Dedifferentiated amniotic fluid mesenchymal stem cell (primary cell): ENCODE measurements at regions not wholly inside any gene's neighbourhood (a gene's known extent, or its start where the extent isn't known, plus 50 kb on each side); places are given as distances from the start of the nearest gene placed in this dataset.

Source experiments
- DNase-seq: peaks from one replicate; pipeline ENCODE4 v3.0.0-alpha.2; 2016; ENCODE audit errors: extremely low spot score

- DNase-seq = peak; percentile 43
These were observed 347.4 kb downstream of the SIPA1L2 start for GRCh38 chr1:232282498-232282897.

DNA sequence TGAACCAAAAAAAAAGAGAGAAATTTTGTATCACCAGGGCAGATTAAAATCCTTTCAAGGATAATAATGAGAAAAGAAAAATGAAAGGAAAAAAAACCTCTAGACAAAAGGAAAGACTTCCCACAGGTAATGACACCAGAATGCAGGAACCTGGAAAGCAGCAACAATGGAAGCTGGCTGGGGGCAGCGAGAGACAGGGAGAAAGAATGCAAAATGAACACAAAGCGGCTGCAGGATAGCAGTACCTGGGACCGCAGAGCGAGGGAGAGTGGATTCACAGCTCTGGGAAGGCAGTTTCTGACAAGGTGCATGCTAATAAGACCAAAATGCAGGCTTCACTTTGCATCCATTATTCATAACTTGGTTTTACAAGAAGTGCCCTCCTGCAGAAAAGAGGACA, 349.0 kb downstream of the SIPA1L2 start:
- no peak for DNase-seq

GRCh38 chr1:232279909-232280400, 350.0 kb downstream of the SIPA1L2 start:
- no peak for DNase-seq

DNA sequence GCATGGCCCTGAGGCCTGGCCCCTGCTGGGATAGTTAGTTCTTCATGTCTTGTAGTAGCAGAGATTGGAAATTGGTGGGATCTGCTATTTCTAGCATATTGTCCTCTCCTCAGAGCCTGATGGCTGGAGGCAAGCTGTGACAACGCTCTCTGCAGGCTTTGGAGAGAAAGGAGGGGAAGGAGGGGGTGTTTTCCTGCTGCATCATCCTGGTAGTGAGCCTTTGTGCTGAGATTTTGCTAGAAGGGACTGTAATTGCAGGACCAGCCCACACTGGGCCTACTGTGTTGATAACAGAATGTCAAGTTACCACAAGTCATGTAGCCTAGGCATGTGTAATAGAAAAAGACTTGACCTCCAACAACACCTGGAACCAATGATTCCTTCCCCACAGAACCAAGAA, 351.0 kb downstream of the SIPA1L2 start:
- DNase-seq = no peak

DNA sequence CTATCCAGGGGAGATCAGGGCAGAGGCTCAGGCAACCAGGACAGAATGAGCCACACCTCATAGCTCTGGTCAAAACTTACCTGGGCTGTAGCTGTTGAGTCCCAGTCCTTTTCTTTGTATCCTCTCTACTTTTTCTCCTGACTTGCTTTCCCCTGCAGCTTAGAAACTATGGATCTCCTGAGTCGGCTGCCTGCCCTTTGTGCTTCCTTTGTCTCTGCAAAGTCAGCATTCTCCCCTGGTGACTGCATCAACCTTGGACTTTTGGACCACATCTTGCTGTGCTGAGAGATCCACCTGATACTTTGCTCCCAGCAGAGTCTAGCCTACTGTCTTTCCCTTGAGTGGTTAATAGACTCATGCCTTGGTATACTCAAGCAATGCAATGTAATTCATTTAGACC, 353.3 kb downstream of the SIPA1L2 start:
- DNase-seq = no peak

DNA sequence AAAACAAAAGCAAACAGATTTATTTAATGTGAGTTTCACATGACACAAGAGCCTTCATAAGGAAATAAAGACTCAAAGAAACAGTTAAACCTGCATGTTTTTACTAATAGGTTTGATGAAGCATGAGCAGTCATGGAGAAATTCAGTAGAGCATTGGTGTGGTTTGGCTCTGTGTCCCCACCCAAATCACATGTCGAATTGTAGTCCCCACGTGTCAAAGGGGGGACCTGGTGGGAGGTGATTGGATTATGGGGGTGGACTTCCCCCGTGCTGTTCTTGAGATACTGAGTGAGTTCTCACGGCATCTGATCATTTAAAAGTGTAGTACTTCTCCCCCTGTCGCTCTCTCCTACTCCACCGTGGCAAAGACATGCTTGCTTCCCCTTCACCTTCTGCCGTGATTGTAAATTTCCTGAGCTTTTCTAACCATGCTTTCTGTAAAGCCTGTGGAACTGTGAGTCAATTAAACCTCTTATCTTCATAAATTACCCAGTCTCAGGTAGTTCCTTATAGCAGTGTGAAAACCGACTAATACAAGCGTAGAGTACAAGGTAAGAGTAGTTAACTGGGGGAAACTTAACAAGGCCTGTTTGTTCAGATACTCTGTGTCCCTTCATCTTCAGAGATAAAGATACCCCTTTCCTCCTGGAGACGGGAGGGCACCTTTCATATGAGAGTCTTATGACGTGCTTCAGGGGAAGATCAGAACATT, 354.8 kb downstream of the SIPA1L2 start:
- no peak for DNase-seq

DNA sequence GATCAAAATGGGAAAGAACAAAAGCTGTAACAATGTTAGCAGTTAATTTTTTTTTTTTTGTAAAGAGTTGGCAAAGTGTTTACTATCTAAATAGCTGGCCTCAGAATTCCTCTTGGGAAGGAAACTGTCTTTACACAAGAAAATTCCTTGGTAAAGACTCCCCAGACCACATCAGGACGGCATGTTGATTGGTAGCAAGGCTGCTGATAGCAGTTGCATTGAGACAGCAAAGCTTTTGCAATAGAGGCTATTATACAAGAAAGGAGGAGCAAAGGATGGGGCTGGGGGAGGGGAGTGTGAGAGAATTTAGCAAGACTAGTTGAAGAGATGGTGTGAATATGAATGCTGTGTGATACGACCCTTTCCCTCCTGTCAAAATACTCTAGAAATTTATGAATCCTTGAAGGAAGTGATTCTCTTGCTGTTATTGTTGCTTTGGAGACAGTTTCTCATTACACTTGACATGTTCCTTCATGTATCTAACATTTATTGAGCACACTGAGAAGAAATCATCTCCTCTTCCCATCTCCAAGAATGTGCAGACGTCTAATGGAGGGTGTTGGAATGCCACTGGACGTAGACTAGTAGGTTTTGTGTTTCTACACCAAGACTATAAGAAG, 355.6 kb downstream of the SIPA1L2 start:
- no peak for DNase-seq

DNA sequence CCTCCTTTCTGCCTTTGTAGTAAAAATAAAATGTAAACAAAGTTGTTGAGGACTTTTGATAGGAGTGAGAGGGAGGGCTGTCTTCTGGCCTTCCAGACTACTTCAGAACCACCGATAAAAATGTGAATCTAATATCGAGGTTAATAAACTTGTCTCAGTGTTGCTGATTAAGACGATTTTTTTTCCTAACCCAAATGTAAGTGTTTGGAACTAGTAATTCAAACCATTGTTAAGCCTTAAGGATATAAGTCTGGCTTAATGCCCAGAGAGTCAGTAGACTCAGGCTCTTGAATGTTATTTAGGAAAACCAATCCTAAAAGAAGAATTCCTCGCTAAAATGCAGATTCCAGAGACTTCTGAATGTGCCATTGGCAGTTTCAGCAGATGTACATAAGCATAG, 356.9 kb downstream of the SIPA1L2 start:
- peak; percentile 34 for DNase-seq

DNA sequence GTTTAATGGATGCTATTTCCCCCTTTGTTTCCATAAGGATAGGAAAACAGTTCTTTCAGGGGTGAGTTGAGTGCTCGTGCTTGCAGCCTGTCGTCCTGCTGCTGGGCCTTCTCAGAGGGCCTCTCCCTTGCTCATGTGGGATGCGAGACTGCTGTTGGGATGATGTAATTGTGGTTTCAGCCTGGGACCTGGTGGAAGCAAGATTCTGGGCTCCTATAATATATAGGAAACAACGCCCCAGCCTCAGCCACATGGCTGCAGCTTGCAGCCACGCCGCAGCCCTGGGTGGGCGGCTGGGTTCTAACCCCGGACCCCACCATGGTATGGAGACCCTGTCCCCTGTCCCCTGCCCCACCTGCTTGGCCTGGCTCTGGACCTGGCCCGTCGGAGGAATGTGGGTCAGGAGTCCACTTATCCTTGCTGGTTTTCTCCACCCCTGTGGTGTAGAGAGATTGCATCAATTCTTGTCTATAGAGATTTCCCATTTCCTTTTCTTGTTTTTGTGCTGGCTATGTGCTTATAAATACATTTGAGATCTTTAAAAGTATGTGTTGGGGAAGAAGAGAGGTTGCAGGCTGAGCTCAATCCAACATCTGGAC, 357.8 kb downstream of the SIPA1L2 start:
- peak; percentile 29 for DNase-seq

- no peak for DNase-seq
These were observed 358.6 kb downstream of the SIPA1L2 start for GRCh38 chr1:232271299-232271698.

DNA sequence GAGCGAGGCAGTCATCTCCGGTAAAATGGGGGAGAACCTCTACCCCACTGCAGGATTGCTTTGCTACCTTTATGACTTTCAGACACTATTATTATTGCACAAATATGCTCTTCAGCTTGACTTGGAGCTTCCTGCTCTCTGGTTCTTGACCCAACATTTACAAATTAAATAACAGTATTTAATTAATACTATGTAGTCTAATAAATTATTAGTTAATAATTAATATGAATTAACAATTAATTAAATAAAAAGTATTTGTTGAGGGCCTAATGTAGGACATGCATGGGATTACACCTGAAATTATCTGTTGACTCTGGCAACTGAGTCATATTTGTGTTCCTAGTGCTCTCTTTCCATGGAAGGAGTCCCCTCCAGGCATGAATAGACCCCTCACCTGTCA, 359.9 kb downstream of the SIPA1L2 start:
- DNase-seq = no peak

GRCh38 chr1:232267837-232268598, 361.9 kb downstream of the SIPA1L2 start:
- DNase-seq = no peak

- DNase-seq = no peak
These were observed 362.7 kb downstream of the SIPA1L2 start for GRCh38 chr1:232267092-232267836.

DNA sequence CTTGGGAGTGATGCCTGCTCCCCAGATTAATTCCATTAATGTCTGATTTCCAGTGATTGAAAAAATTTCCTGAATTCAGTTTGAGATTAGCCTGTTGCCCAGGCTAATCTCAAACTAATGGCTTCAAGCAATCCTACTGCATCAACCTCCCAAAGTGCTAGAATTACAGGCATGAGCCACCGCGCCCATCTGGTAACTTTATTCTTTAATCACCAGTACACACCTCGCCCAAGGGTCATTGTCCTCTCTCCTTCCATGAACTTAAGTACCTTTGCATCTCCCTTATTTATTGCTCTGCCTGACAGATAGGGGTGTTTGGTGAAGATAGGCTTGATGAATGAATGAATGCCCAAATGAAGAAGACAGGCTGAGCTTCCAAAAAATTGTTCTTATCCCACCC, 366.5 kb downstream of the SIPA1L2 start:
- DNase-seq = no peak

GRCh38 chr1:232262991-232263390, 366.9 kb downstream of the SIPA1L2 start:
- no peak for DNase-seq

DNA sequence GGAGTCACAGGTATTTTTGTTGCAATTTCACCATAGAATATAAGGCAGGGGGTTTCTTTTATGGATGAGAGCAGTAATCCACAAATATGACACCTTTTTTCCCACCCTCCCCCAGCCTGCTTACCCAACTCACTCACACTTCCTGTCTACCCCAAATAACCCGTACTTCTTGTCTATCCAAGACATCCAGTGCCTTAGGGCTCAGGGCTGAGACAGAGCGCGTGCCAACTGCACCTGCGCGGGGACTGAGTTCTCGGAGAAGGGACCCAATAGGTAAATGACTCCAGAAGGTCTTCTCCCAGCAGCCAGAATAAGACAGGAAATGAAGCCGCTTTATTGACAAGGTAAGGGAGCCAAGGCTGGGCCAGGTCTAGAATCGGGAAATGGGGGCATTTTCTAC, 369.1 kb downstream of the SIPA1L2 start:
- DNase-seq = no peak

DNA sequence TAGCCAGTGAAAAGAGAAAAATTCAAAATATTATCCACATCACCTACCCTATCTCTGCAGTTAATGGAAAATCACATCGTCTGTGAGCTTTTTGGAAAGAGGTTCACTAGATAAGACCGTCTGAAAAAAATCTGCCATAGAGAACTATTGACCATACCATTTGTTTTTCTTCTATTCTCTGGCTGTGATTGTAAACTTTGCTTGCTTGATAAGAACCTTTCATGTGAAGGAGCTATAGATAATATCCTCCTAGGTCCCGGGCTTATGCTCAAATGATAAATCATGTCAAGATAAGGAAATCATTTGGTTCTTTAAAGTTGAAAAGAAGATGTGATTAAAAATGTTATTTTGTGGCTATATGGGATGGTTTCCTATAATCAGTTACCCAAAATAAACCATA, 369.9 kb downstream of the SIPA1L2 start:
- DNase-seq = no peak

DNA sequence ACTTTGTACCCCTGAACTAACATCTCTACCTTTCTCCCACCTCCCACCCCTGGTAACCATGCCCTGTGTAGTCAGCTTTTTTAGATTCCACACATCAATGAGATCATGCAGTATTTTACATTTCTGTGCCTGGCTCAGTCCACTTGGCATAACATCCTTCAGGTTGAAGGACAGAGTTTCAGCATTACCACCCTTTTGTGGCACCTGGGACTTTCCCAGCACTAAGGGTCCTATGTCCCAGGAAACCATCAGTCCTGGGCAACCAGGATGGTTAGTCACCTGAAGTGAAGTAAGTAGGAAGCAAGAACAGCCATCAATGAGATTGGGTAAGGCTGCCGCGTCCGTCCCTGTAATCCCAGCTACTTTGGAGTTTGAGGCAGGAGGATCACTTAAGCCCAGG, 370.6 kb downstream of the SIPA1L2 start:
- no peak for DNase-seq

- no peak for DNase-seq
These were observed 377.3 kb downstream of the SIPA1L2 start for GRCh38 chr1:232252546-232253118.

DNA sequence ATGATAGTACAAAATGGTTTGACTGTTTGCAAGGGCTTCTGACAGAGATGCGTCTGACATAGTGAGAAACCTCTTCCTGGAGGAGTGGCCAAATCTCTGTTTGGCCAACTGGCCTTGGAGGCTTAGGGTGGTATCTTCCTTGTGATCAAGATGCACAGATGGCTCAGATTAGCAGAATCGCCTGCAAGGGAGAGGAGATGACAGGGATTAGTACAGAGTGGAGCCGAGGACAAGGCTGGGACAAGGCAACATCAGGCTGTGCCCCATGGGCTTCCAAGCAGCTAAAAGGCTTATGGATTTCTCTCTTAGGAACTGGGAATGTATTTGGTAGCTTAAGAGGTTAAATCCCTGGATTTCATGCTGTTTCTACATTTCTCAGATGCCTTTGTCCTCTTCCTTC, 379.1 kb downstream of the SIPA1L2 start:
- no peak for DNase-seq
